K562 (cell line): ENCODE measurements at regions not wholly inside any gene's neighbourhood (a gene's known extent, or its start where the extent isn't known, plus 50 kb on each side); places are given as distances from the start of the nearest gene placed in this dataset.

Source experiments
- CXXC5 ChIP-seq: fragments of 250-450 bp; sonication (Bioruptor Pico); IDR thresholded peaks from 2 replicates; pipeline ENCODE4 v1.8.0; 2022; ENCODE audit warnings: inconsistent platforms, mild to moderate bottlenecking, moderate library complexity
- EP300 ChIP-seq: IDR thresholded peaks from 2 replicates; pipeline ENCODE4 v1.6.1; 2012; ENCODE audit warnings: low read length, improper control_type of control experiment
- FOSL1 ChIP-seq: fragments of 200-800 bp; sonication (Bioruptor generic); conservative IDR thresholded peaks from 2 replicates; pipeline ENCODE4 v1.6.1; 2016; ENCODE audit warnings: missing genetic modification characterization, missing compliant biosample characterization
- MEF2D ChIP-seq: conservative IDR thresholded peaks from 2 replicates; pipeline ENCODE4 v1.6.1; 2016; ENCODE audit warnings: low read depth, missing genetic modification characterization, missing compliant biosample characterization
- NR2C1 ChIP-seq, 2 experiments: fragments of 450-650 bp; IDR thresholded peaks; 2 replicates each; pipeline ENCODE4 v1.6.1; 2017; ENCODE audit warnings: mild to moderate bottlenecking in 2 of 2, antibody characterized with exemption in 1 of 2, inconsistent platforms in 1 of 2, missing compliant biosample characterization in 1 of 2, missing genetic modification characterization in 1 of 2
- PATZ1 ChIP-seq: fragments of 250-450 bp; sonication (Bioruptor Pico); IDR thresholded peaks from 2 replicates; pipeline ENCODE4 v1.5.0; 2020; ENCODE audit warnings: mild to moderate bottlenecking, borderline replicate concordance
- PRMT5 ChIP-seq: sonication (generic); formaldehyde crosslinking; IDR thresholded peaks from 2 replicates; pipeline ENCODE4 v1.5.0; 2020; ENCODE audit warnings: missing genetic modification reagents
- PRPF4 ChIP-seq: fragments of 200-400 bp; formaldehyde crosslinking; IDR thresholded peaks from one replicate; pipeline ENCODE4 v1.6.1; 2017; ENCODE audit warnings: low read length, low read depth, mild to moderate bottlenecking; ENCODE audit not compliant: insufficient read depth, poor library complexity, severe bottlenecking
- TARDBP ChIP-seq: fragments of 450-650 bp; IDR thresholded peaks from 2 replicates; pipeline ENCODE4 v1.6.1; 2016
- ZBTB12 ChIP-seq: fragments of 250-450 bp; sonication (Bioruptor Pico); IDR thresholded peaks from 2 replicates; pipeline ENCODE4 v1.4.0; 2020
- TF ChIP-seq, protein P1 (sequence below): fragments of 450-650 bp; IDR thresholded peaks from 2 replicates; pipeline ENCODE4 v1.6.1; 2018; ENCODE audit not compliant: partially characterized antibody
- TF ChIP-seq, protein P2 (sequence below): fragments of 450-650 bp; IDR thresholded peaks from 2 replicates; pipeline ENCODE4 v1.7.0; 2016; ENCODE audit warnings: borderline replicate concordance
- TF ChIP-seq, protein P3 (sequence below): fragments of 450-650 bp; IDR thresholded peaks from 2 replicates; pipeline ENCODE4 v1.6.1; 2017; ENCODE audit warnings: antibody characterized with exemption
- TF ChIP-seq, protein P4 (sequence below): fragments of 450-650 bp; IDR thresholded peaks from 2 replicates; pipeline ENCODE4 v1.6.1; 2016; ENCODE audit warnings: mild to moderate bottlenecking

GRCh38 chr7:12957487-12957886 lies 270.1 kb downstream of the ARL4A start (continued):
- TF ChIP-seq, protein P1, sequence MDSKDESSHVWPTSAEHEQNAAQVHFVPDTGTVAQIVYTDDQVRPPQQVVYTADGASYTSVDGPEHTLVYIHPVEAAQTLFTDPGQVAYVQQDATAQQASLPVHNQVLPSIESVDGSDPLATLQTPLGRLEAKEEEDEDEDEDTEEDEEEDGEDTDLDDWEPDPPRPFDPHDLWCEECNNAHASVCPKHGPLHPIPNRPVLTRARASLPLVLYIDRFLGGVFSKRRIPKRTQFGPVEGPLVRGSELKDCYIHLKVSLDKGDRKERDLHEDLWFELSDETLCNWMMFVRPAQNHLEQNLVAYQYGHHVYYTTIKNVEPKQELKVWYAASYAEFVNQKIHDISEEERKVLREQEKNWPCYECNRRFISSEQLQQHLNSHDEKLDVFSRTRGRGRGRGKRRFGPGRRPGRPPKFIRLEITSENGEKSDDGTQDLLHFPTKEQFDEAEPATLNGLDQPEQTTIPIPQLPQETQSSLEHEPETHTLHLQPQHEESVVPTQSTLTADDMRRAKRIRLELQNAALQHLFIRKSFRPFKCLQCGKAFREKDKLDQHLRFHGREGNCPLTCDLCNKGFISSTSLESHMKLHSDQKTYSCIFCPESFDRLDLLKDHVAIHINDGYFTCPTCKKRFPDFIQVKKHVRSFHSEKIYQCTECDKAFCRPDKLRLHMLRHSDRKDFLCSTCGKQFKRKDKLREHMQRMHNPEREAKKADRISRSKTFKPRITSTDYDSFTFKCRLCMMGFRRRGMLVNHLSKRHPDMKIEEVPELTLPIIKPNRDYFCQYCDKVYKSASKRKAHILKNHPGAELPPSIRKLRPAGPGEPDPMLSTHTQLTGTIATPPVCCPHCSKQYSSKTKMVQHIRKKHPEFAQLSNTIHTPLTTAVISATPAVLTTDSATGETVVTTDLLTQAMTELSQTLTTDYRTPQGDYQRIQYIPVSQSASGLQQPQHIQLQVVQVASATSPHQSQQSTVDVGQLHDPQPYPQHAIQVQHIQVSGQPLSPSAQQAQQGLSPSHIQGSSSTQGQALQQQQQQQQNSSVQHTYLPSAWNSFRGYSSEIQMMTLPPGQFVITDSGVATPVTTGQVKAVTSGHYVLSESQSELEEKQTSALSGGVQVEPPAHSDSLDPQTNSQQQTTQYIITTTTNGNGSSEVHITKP: no peak
- TF ChIP-seq TARDBP: no peak
- TF ChIP-seq, protein P2, sequence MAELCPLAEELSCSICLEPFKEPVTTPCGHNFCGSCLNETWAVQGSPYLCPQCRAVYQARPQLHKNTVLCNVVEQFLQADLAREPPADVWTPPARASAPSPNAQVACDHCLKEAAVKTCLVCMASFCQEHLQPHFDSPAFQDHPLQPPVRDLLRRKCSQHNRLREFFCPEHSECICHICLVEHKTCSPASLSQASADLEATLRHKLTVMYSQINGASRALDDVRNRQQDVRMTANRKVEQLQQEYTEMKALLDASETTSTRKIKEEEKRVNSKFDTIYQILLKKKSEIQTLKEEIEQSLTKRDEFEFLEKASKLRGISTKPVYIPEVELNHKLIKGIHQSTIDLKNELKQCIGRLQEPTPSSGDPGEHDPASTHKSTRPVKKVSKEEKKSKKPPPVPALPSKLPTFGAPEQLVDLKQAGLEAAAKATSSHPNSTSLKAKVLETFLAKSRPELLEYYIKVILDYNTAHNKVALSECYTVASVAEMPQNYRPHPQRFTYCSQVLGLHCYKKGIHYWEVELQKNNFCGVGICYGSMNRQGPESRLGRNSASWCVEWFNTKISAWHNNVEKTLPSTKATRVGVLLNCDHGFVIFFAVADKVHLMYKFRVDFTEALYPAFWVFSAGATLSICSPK: no peak
- 0 out of 2 replicates have a peak, but pooled peaks have one; percentile 15 for TF ChIP-seq EP300
- 0 out of 2 replicates have a peak, but pooled peaks have one; percentile 17 for TF ChIP-seq FOSL1 (tag)
- no peak for TF ChIP-seq PATZ1 (CRISPR knock-in tag)
- no peak for TF ChIP-seq ZBTB12 (CRISPR knock-in tag)
- TF ChIP-seq, protein P3, sequence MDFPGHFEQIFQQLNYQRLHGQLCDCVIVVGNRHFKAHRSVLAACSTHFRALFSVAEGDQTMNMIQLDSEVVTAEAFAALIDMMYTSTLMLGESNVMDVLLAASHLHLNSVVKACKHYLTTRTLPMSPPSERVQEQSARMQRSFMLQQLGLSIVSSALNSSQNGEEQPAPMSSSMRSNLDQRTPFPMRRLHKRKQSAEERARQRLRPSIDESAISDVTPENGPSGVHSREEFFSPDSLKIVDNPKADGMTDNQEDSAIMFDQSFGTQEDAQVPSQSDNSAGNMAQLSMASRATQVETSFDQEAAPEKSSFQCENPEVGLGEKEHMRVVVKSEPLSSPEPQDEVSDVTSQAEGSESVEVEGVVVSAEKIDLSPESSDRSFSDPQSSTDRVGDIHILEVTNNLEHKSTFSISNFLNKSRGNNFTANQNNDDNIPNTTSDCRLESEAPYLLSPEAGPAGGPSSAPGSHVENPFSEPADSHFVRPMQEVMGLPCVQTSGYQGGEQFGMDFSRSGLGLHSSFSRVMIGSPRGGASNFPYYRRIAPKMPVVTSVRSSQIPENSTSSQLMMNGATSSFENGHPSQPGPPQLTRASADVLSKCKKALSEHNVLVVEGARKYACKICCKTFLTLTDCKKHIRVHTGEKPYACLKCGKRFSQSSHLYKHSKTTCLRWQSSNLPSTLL: no peak
- no peak for TF ChIP-seq PRMT5 (CRISPR knock-in tag)
- TF ChIP-seq, protein P4, sequence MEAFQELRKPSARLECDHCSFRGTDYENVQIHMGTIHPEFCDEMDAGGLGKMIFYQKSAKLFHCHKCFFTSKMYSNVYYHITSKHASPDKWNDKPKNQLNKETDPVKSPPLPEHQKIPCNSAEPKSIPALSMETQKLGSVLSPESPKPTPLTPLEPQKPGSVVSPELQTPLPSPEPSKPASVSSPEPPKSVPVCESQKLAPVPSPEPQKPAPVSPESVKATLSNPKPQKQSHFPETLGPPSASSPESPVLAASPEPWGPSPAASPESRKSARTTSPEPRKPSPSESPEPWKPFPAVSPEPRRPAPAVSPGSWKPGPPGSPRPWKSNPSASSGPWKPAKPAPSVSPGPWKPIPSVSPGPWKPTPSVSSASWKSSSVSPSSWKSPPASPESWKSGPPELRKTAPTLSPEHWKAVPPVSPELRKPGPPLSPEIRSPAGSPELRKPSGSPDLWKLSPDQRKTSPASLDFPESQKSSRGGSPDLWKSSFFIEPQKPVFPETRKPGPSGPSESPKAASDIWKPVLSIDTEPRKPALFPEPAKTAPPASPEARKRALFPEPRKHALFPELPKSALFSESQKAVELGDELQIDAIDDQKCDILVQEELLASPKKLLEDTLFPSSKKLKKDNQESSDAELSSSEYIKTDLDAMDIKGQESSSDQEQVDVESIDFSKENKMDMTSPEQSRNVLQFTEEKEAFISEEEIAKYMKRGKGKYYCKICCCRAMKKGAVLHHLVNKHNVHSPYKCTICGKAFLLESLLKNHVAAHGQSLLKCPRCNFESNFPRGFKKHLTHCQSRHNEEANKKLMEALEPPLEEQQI: 0 out of 2 replicates have a peak, but pooled peaks have one; percentile 22
- TF ChIP-seq MEF2D: no peak
- TF ChIP-seq NR2C1 (IDR thresholded peaks at IDR 0.05): no peak
- no peak for TF ChIP-seq NR2C1 (tag; IDR thresholded peaks at IDR 0.05)
- TF ChIP-seq CXXC5 (CRISPR knock-in tag): no peak
- TF ChIP-seq PRPF4: no peak
